Common myeloid progenitor, CD34-positive (primary cell): ENCODE measurements at regions not wholly inside any gene's neighbourhood (a gene's known extent, or its start where the extent isn't known, plus 50 kb on each side); places are given as distances from the start of the nearest gene placed in this dataset.

Experiments used
- CTCF ChIA-PET: fragments of 350-600 bp; sonication (Branson Sonifier 250); formaldehyde crosslinking; loops from one replicate; lab custom pipeline; 2021; ENCODE audit warnings: antibody characterized with exemption; lab: Charles Lee
- POLR2A ChIA-PET: fragments of 350-600 bp; sonication (Branson Sonifier 250); formaldehyde crosslinking; loops from one replicate; lab custom pipeline; 2021; ENCODE audit warnings: antibody characterized with exemption; lab: Charles Lee
- DNase-seq, 3 donors: peaks; one replicate each; pipeline versions ENCODE4 v3.0.0 to v3.0.0-alpha.2; 2013
- H3K27ac ChIP-seq, 2 experiments: 1 replicate in 1 of 2; 2 replicates in 1 of 2; pipeline ENCODE4 v1.7.0; 2013; ENCODE audit warnings: inconsistent platforms in 2 of 2, low read length in 2 of 2, mild to moderate bottlenecking in 2 of 2, low read depth in 1 of 2, moderate library complexity in 1 of 2; ENCODE audit not compliant: severe bottlenecking in 2 of 2, insufficient read depth in 1 of 2, poor library complexity in 1 of 2
- H3K27me3 ChIP-seq, 5 experiments: replicated peaks in 2 of 5; 1 replicate in 3 of 5; 2 replicates in 2 of 5; pipeline versions ENCODE4 v1.6.1 to v1.7.0; 2013; ENCODE audit warnings: low read length in 4 of 5, mild to moderate bottlenecking in 2 of 5, moderate library complexity in 2 of 5, inconsistent platforms in 1 of 5; ENCODE audit not compliant: insufficient read depth in 5 of 5, control insufficient read depth in 4 of 5
- H3K36me3 ChIP-seq, 4 experiments: 1 replicate in 2 of 4; 2 replicates in 2 of 4; pipeline versions ENCODE4 v1.6.1 to v1.7.0; 2013; ENCODE audit warnings: low read length in 3 of 4, control low read depth in 1 of 4, mild to moderate bottlenecking in 1 of 4; ENCODE audit not compliant: control insufficient read depth in 4 of 4, insufficient read depth in 4 of 4
- H3K4me1 ChIP-seq, 4 experiments: 1 replicate in 3 of 4; 2 replicates in 1 of 4; pipeline versions ENCODE4 v1.6.1 to v1.7.1; 2013; ENCODE audit warnings: low read length in 3 of 4, mild to moderate bottlenecking in 3 of 4, control low read depth in 1 of 4, inconsistent platforms in 1 of 4, moderate library complexity in 1 of 4; ENCODE audit not compliant: control insufficient read depth in 4 of 4, insufficient read depth in 4 of 4; ENCODE audit errors: control extremely low read depth in 1 of 4
- H3K4me3 ChIP-seq, 7 experiments: 1 replicate in 4 of 7; 2 replicates in 3 of 7; pipeline versions ENCODE4 v1.5.1 to v1.7.0; 2013; ENCODE audit warnings: mild to moderate bottlenecking in 7 of 7, low read length in 6 of 7, moderate library complexity in 6 of 7, inconsistent platforms in 2 of 7, low read depth in 2 of 7, control low read depth in 1 of 7; ENCODE audit not compliant: insufficient read depth in 4 of 7, control insufficient read depth in 1 of 7; ENCODE audit errors: extremely low read depth in 1 of 7
- H3K9me3 ChIP-seq, 5 experiments: 1 replicate in 4 of 5; 2 replicates in 1 of 5; pipeline versions ENCODE4 v1.6.1 to v1.7.1; 2013; ENCODE audit warnings: low read length in 4 of 5, mild to moderate bottlenecking in 2 of 5, inconsistent platforms in 1 of 5, low read depth in 1 of 5, moderate library complexity in 1 of 5; ENCODE audit not compliant: control insufficient read depth in 4 of 5, insufficient read depth in 2 of 5; ENCODE audit errors: control extremely low read depth in 1 of 5
- WGBS: methylation state at CpG from one replicate; pipeline ENCODE4 v1.1.5; 2013; ENCODE audit not compliant: insufficient coverage; 5-methylcytosine and 5-hydroxymethylcytosine counted together

- H3K36me3 ChIP-seq = no peaks in the 10 kb centered on the region
- POLR2A ChIA-PET = no interaction called here
- no peaks in the 10 kb centered on the region for H3K4me1 ChIP-seq
- no peaks in the 10 kb centered on the region for H3K27me3 ChIP-seq
- WGBS = 92% methylated on average over 2 of the region's 2 CpGs
- DNase-seq = no peak
- peaks cover 0 to 13% (median 2%) of the 10 kb centered on the region in 5 experiments for H3K9me3 ChIP-seq
- CTCF ChIA-PET = no interaction called here
- H3K27ac ChIP-seq = no peak overlapping the region
- H3K4me3 ChIP-seq = no peak overlapping the region
Observed at GRCh38 chr7:145488816-145489215, 627.8 kb upstream of the CNTNAP2 start.

GRCh38 chr7:145481985-145482384 lies 634.6 kb upstream of the CNTNAP2 start:
- Histone ChIP-seq H3K27me3 (no peaks in the 10 kb centered on the region), H3K36me3 (no peaks in the 10 kb centered on the region), H3K4me1 (no peaks in the 10 kb centered on the region), H3K9me3 (peaks cover 0 to 2% (median 0%) of the 10 kb centered on the region in 5 experiments), H3K4me3 (no peak overlapping the region), H3K27ac (no peak overlapping the region)
- no peak for DNase-seq
- ChIA-PET POLR2A (no interaction called here), CTCF (no interaction called here)
- WGBS = 94% methylated on average over 3 of the region's 3 CpGs

GRCh38 chr7:145478541-145478940 lies 638.1 kb upstream of the CNTNAP2 start:
- no peak overlapping the region for H3K27ac ChIP-seq
- DNase-seq = no peak
- H3K4me3 ChIP-seq = no peak overlapping the region
- no peaks in the 10 kb centered on the region for H3K4me1 ChIP-seq
- H3K9me3 ChIP-seq = no peaks in the 10 kb centered on the region
- CTCF ChIA-PET = no interaction called here
- no peaks in the 10 kb centered on the region for H3K36me3 ChIP-seq
- POLR2A ChIA-PET = no interaction called here
- H3K27me3 ChIP-seq = no peaks in the 10 kb centered on the region
- WGBS = 90% methylated on average over 3 of the region's 3 CpGs

GRCh38 chr7:145474009-145474686 lies 638.3 kb upstream of the TPK1 start:
- H3K4me3 ChIP-seq = no peak overlapping the region
- no peak for DNase-seq
- H3K4me1 ChIP-seq = no peaks in the 10 kb centered on the region
- 78% methylated on average over 6 of the region's 7 CpGs for WGBS
- H3K36me3 ChIP-seq = no peaks in the 10 kb centered on the region
- no peaks in the 10 kb centered on the region for H3K9me3 ChIP-seq
- no peak overlapping the region for H3K27ac ChIP-seq
- ChIA-PET CTCF (no interaction called here), POLR2A (no interaction called here)
- H3K27me3 ChIP-seq = no peaks in the 10 kb centered on the region

GRCh38 chr7:145471883-145472282 lies 636.0 kb upstream of the TPK1 start:
- Histone ChIP-seq H3K27me3 (no peaks in the 10 kb centered on the region), H3K27ac (no peak overlapping the region), H3K36me3 (no peaks in the 10 kb centered on the region), H3K9me3 (no peaks in the 10 kb centered on the region), H3K4me1 (no peaks in the 10 kb centered on the region), H3K4me3 (no peak overlapping the region)
- ChIA-PET POLR2A (no interaction called here), CTCF (no interaction called here)
- WGBS = no CpG with 5 or more reads among the region's 2 CpGs
- no peak for DNase-seq

- H3K4me3 ChIP-seq = no peak overlapping the region
- H3K9me3 ChIP-seq = no peaks in the 10 kb centered on the region
- no peak overlapping the region for H3K27ac ChIP-seq
- POLR2A ChIA-PET = no interaction called here
- no peaks in the 10 kb centered on the region for H3K27me3 ChIP-seq
- CTCF ChIA-PET = no interaction called here
- no peaks in the 10 kb centered on the region for H3K36me3 ChIP-seq
- no peak for DNase-seq
- H3K4me1 ChIP-seq = no peaks in the 10 kb centered on the region
- WGBS = no CpG with 5 or more reads among the region's 1 CpG
Observed at GRCh38 chr7:145464287-145464686, 628.4 kb upstream of the TPK1 start.

- H3K36me3 ChIP-seq = no peaks in the 10 kb centered on the region
- WGBS = 93% methylated on average over 4 of the region's 4 CpGs
- H3K27ac ChIP-seq = no peak overlapping the region
- H3K4me3 ChIP-seq = no peak overlapping the region
- CTCF ChIA-PET = no interaction called here
- no peak for DNase-seq
- no peaks in the 10 kb centered on the region for H3K9me3 ChIP-seq
- H3K27me3 ChIP-seq = no peaks in the 10 kb centered on the region
- H3K4me1 ChIP-seq = no peaks in the 10 kb centered on the region
- POLR2A ChIA-PET = no interaction called here
Observed at GRCh38 chr7:145462463-145462862, 626.6 kb upstream of the TPK1 start.
